GM12878 (cell line): ENCODE measurements at regions not wholly inside any gene's neighbourhood (a gene's known extent, or its start where the extent isn't known, plus 50 kb on each side); places are given as distances from the start of the nearest gene placed in this dataset.

Experiments
- ATAC-seq: fragments of 200-7000 bp; cut with Tn5 transposase; 3 replicates; pipeline ENCODE4 v1.9.1; 2020; ENCODE audit warnings: mild to moderate bottlenecking, moderate library complexity
- BruUV-seq: library from RNA; stranded (reverse); fragments of 400-500 nt; replicated peaks from 2 replicates; lab custom pipeline; 2021; lab: Mats Ljungman, UMichigan
- CTCF ChIA-PET: fragments of 300-600 bp; sonication (Branson Sonifier 250); formaldehyde crosslinking; extraction: SDS; loops from one replicate; lab custom pipeline; 2021; ENCODE audit warnings: inconsistent platforms; lab: Yijun Ruan, JAX
- POLR2A ChIA-PET: fragments of 350-600 bp; formaldehyde crosslinking; extraction: SDS; loops from one replicate; lab custom pipeline; 2021; ENCODE audit warnings: inconsistent platforms; lab: Charles Lee
- RAD21 ChIA-PET: fragments of 300-600 bp; sonication (Branson Sonifier 250); formaldehyde crosslinking; loops from one replicate; lab custom pipeline; 2023; ENCODE audit warnings: antibody characterized with exemption; ENCODE audit not compliant: unreplicated experiment; lab: Charles Lee
- SMC1A ChIA-PET: fragments of 300-600 bp; sonication (Branson Sonifier 250); formaldehyde crosslinking; loops from one replicate; lab custom pipeline; 2023; ENCODE audit not compliant: unreplicated experiment, uncharacterized antibody; lab: Charles Lee
- DNase-seq: peaks from one replicate; pipeline ENCODE4 v3.0.0-alpha.2; 2011; ENCODE audit warnings: low read depth, low spot score
- FAIRE-seq: peaks from 3 replicates; lab custom pipeline; 2011; peaks lifted over from hg19 to GRCh38; lab: Jason Lieb, UNC
- H2AFZ ChIP-seq: 2 replicates; pipeline ENCODE4 v1.6.0; 2011; ENCODE audit warnings: low read depth, low read length, control low read depth; ENCODE audit not compliant: control insufficient read depth
- H3K27ac ChIP-seq: 2 replicates; pipeline ENCODE4 v1.5.1; 2011; ENCODE audit warnings: control low read depth; ENCODE audit not compliant: control insufficient read depth, insufficient read depth
- H3K27me3 ChIP-seq, 2 experiments: replicated peaks in 1 of 2; 2 replicates each; pipeline versions ENCODE4 v1.6.0 to v1.6.1; 2011; ENCODE audit warnings: low read length in 1 of 2; ENCODE audit not compliant: control insufficient read depth in 2 of 2, insufficient read depth in 2 of 2
- H3K36me3 ChIP-seq, 2 experiments: 2 replicates each; pipeline ENCODE4 v1.5.1; 2011; ENCODE audit warnings: low read length in 1 of 2; ENCODE audit not compliant: control insufficient read depth in 2 of 2, insufficient read depth in 2 of 2
- H3K4me1 ChIP-seq: 2 replicates; pipeline ENCODE4 v1.6.1; 2011; ENCODE audit warnings: mild to moderate bottlenecking, low read length, moderate library complexity, mixed read lengths; ENCODE audit not compliant: control insufficient read depth, insufficient read depth
- H3K4me2 ChIP-seq: 2 replicates; pipeline ENCODE4 v1.6.0; 2011; ENCODE audit warnings: control low read depth; ENCODE audit not compliant: control insufficient read depth, insufficient read depth
- H3K4me3 ChIP-seq: fragments of 200-600 bp; sonication (generic); 2 replicates; pipeline ENCODE4 v1.5.1; 2016
- H3K79me2 ChIP-seq: 2 replicates; pipeline ENCODE4 v1.6.0; 2011; ENCODE audit warnings: low read length; ENCODE audit not compliant: control insufficient read depth, insufficient read depth
- H3K9ac ChIP-seq: 2 replicates; pipeline ENCODE4 v1.8.0; 2011; ENCODE audit warnings: low read length, control low read depth, mixed read lengths; ENCODE audit not compliant: control insufficient read depth, insufficient read depth
- H3K9me3 ChIP-seq: replicated peaks from 3 replicates; pipeline ENCODE4 v1.5.1; 2011; ENCODE audit warnings: mild to moderate bottlenecking, low read length; ENCODE audit not compliant: control insufficient read depth, insufficient read depth
- H4K20me1 ChIP-seq: 2 replicates; pipeline ENCODE4 v1.6.0; 2011; ENCODE audit not compliant: control insufficient read depth, insufficient read depth
- EP300 ChIP-seq, 2 experiments: fragments of 150-350 bp in 1 of 2; IDR thresholded peaks; 2 replicates each; pipeline ENCODE4 v1.6.1; 2011 to 2012; ENCODE audit warnings: low read depth in 2 of 2, low read length in 2 of 2, borderline replicate concordance in 1 of 2, improper control_type of control experiment in 1 of 2, inconsistent platforms in 1 of 2; ENCODE audit not compliant: control insufficient read depth in 1 of 2
- PBX3 ChIP-seq: IDR thresholded peaks from 2 replicates; pipeline ENCODE4 v1.6.1; 2011; ENCODE audit warnings: mild to moderate bottlenecking, low read depth, low read length, moderate library complexity; ENCODE audit not compliant: insufficient replicate concordance
- TCF12 ChIP-seq: IDR thresholded peaks from 2 replicates; pipeline ENCODE4 v1.6.1; 2011; ENCODE audit warnings: low read depth, mild to moderate bottlenecking, low read length
- WGBS: methylation state at CpG from one replicate; pipeline ENCODE4 v1.1.6; 2016; ENCODE audit warnings: low lambda C conversion rate; ENCODE audit not compliant: insufficient replicate concordance, insufficient coverage; ENCODE audit errors: missing lambda C conversion rate; 5-methylcytosine and 5-hydroxymethylcytosine counted together
- in situ Hi-C: fragments of 300-500 bp; cut with MboI; formaldehyde crosslinking; loops from 9 replicates; pipeline ENCODE4 v1.14.3; 2018; ENCODE audit warnings: mixed read lengths
- intact Hi-C: fragments of 100-400 bp; cut with micrococcal nuclease; formaldehyde crosslinking; loops from one replicate; pipeline ENCODE4 v1.14.2; 2022; ENCODE audit not compliant: unreplicated experiment
- TF ChIP-seq, protein P1 (sequence below), 3 experiments: IDR thresholded peaks in 2 of 3; conservative IDR thresholded peaks in 1 of 3; 2 replicates each; pipeline ENCODE4 v1.5.1; 2011; ENCODE audit warnings: low read depth in 3 of 3, low read length in 3 of 3, mild to moderate bottlenecking in 3 of 3, control low read depth in 2 of 3, moderate library complexity in 2 of 3, inconsistent platforms in 1 of 3, mixed read lengths in 1 of 3; ENCODE audit not compliant: control insufficient read depth in 2 of 3, insufficient read depth in 1 of 3; ENCODE audit errors: extremely low read depth in 1 of 3

GRCh38 chr14:49134940-49135339 lies 451.2 kb downstream of the RPS29 start (continued):
- TF ChIP-seq PBX3: no peak
- TF ChIP-seq, protein P1, sequence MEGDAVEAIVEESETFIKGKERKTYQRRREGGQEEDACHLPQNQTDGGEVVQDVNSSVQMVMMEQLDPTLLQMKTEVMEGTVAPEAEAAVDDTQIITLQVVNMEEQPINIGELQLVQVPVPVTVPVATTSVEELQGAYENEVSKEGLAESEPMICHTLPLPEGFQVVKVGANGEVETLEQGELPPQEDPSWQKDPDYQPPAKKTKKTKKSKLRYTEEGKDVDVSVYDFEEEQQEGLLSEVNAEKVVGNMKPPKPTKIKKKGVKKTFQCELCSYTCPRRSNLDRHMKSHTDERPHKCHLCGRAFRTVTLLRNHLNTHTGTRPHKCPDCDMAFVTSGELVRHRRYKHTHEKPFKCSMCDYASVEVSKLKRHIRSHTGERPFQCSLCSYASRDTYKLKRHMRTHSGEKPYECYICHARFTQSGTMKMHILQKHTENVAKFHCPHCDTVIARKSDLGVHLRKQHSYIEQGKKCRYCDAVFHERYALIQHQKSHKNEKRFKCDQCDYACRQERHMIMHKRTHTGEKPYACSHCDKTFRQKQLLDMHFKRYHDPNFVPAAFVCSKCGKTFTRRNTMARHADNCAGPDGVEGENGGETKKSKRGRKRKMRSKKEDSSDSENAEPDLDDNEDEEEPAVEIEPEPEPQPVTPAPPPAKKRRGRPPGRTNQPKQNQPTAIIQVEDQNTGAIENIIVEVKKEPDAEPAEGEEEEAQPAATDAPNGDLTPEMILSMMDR (IDR thresholded peaks at IDR 0.05 in 2 of 3, conservative IDR thresholded peaks at IDR 0.05 in 1 of 3; ENCODE audit: control insufficient read depth in 2 of 3, extremely low read depth in 1 of 3, insufficient read depth in 1 of 3, low read depth in 3 of 3, low read length in 3 of 3): no peak; a peak in 1 of 6 replicates

DNA sequence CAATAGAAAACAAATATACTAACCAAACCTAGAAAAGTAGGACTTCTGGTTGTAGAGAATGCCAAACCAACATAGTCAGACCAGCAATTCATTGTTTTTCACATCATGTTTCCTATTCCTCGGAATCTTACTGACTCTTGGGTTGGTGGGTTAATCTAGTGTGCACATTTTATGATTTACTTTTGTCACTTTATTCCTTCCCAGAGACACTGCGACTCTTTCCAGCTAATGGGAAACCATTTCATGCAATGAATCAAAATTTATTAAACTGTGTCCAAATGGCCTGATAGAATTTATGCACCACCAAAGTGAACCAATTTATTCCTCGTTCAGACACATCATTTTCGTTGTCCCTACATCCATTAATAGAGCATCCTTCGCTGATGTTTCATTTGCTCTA lies 464.9 kb downstream of the RPS29 start:
- ChIA-PET CTCF (interaction anchor here (0.6 kb wide), 1 partner anchor 220 kb away, joined by 3 read pairs; no protein-coding TSS in a partner anchor), POLR2A (no interaction called here), SMC1A (interaction anchor here (0.7 kb wide), 1 partner anchor 91 kb away, joined by 3 read pairs; no protein-coding TSS in a partner anchor), RAD21 (no interaction called here)
- Histone ChIP-seq H3K4me2 (no peak overlapping the region), H4K20me1 (no peaks in the 10 kb centered on the region), H3K27ac (no peak overlapping the region), H3K27me3 (no peaks in the 10 kb centered on the region), H3K36me3 (no peaks in the 10 kb centered on the region), H2AFZ (no peak overlapping the region), H3K9ac (no peak overlapping the region), H3K9me3 (no peaks in the 10 kb centered on the region), H3K4me1 (no peaks in the 10 kb centered on the region), H3K4me3 (no peak overlapping the region), H3K79me2 (no peaks in the 10 kb centered on the region)
- no TSS peak for BruUV-seq
- in situ Hi-C loops: no loop called here
- no peak for ATAC-seq
- no peak for FAIRE-seq
- TF ChIP-seq EP300 (IDR thresholded peaks at IDR 0.05; ENCODE audit: borderline replicate concordance in 1 of 2, control insufficient read depth in 1 of 2, low read depth in 2 of 2, low read length in 2 of 2): no peak
- TF ChIP-seq TCF12: no peak
- intact Hi-C loops: no loop called here
- DNase-seq: no peak
- 1% methylated on average over 5 of the region's 5 CpGs for WGBS
